HG02759 (cell line): ENCODE measurements at regions not wholly inside any gene's neighbourhood (a gene's known extent, or its start where the extent isn't known, plus 50 kb on each side); places are given as distances from the start of the nearest gene placed in this dataset.
"Not testable (repeated sequence)": the region's sequence is repeated elsewhere in the genome, so short reads cannot be mapped to it uniquely, and the experiment has no call there.

ENCODE experiments used
- ATAC-seq: cut with Tn5 transposase; IDR thresholded peaks from one replicate; pipeline ENCODE4 v1.9.1; 2021; ENCODE audit warnings: mild to moderate bottlenecking, moderate library complexity; ENCODE audit not compliant: unreplicated experiment

GRCh38 chr1:94675373-94675772 lies 133.8 kb upstream of the F3 start:
- ATAC-seq, result no peak

GRCh38 chr1:94674876-94675275 lies 133.3 kb upstream of the F3 start:
- ATAC-seq, result no peak

- ATAC-seq, result no peak
Measured at GRCh38 chr1:94672934-94673333, 131.4 kb upstream of the F3 start.

GRCh38 chr1:94672001-94672400 lies 130.4 kb upstream of the F3 start:
- ATAC-seq, result no peak

GRCh38 chr1:94670273-94670672 lies 128.7 kb upstream of the F3 start:
- ATAC-seq, result no peak

GRCh38 chr1:94669198-94669597 lies 127.6 kb upstream of the F3 start:
- ATAC-seq, result no peak

- ATAC-seq, result no peak
Measured at GRCh38 chr1:94668528-94668927, 127.0 kb upstream of the F3 start.

GRCh38 chr1:94667818-94668217 lies 126.3 kb upstream of the F3 start:
- no peak for ATAC-seq

- no peak for ATAC-seq
Measured at GRCh38 chr1:94666797-94667196, 125.2 kb upstream of the F3 start.

GRCh38 chr1:94661431-94661932 lies 119.9 kb upstream of the F3 start:
- no peak for ATAC-seq

GRCh38 chr1:94660994-94661393 lies 119.4 kb upstream of the F3 start:
- ATAC-seq, result no peak

GRCh38 chr1:94660258-94660657 lies 118.7 kb upstream of the F3 start:
- no peak for ATAC-seq

GRCh38 chr1:94659202-94659601 lies 117.6 kb upstream of the F3 start:
- not testable (repeated sequence) for ATAC-seq

GRCh38 chr1:94658221-94658620 lies 116.7 kb upstream of the F3 start:
- no peak for ATAC-seq

GRCh38 chr1:94657776-94658175 lies 116.2 kb upstream of the F3 start:
- ATAC-seq, result not testable (repeated sequence)

GRCh38 chr1:94656967-94657366 lies 115.4 kb upstream of the F3 start:
- ATAC-seq, result no peak

GRCh38 chr1:94654919-94655318 lies 113.4 kb upstream of the F3 start:
- ATAC-seq, result no peak

GRCh38 chr1:94654459-94654858 lies 112.9 kb upstream of the F3 start:
- ATAC-seq, result no peak

GRCh38 chr1:94654031-94654430 lies 112.5 kb upstream of the F3 start:
- ATAC-seq, result no peak

GRCh38 chr1:94653454-94653853 lies 111.9 kb upstream of the F3 start:
- ATAC-seq, result no peak

- no peak for ATAC-seq
Measured at GRCh38 chr1:94651076-94651475, 109.5 kb upstream of the F3 start.

- ATAC-seq, result no peak
Measured at GRCh38 chr1:94650301-94650700, 108.7 kb upstream of the F3 start.

GRCh38 chr1:94648225-94649007 lies 106.9 kb upstream of the F3 start:
- ATAC-seq, result no peak
